ENCODE measurements at regions not wholly inside any gene's neighbourhood (a gene's known extent, or its start where the extent isn't known, plus 50 kb on each side); places are given as distances from the start of the nearest gene placed in this dataset.

DNA sequence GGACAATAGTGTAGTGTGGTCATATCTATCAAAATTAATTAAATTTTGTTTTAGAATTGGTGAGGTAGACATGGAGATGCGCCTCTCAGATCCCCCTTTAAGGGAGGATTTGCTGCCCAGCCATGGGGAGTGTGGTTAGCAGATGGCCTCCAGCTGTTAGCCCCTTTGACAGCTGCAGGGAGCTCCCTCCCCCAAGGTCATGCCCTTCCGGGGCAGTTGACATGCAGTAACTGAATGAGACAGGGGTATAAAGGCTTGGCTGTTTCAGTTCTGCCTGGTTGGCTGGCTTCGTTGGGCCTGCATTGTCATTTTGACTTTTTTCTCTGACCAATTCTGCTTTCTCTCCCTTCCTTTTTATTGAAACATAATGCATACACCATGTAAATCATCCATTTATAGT is 291.5 kb upstream of the SRRM4 start:
- no peak for DNase-seq (ENCODE audit: low read depth in 2 of 3, low spot score in 2 of 3)

DNA sequence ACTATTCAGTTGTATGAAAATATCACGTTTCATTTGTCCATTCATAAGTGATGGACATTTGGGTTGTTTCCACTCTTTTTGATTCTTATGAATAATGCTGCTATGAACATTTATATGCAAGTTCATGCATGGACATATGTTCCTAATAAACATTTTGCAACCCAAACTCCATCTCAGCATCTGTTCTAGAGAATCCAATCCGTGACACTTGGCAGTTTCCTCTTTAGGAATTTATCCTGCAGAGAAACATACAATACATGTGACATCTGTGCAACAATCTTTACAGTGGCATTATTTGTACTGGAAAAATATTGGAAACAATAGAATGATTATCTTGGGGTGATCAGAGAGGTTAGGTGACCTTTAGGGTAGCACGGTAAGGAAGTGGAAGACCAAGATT is 290.8 kb upstream of the SRRM4 start:
- no peak for DNase-seq (ENCODE audit: low read depth in 2 of 3, low spot score in 2 of 3)

DNA sequence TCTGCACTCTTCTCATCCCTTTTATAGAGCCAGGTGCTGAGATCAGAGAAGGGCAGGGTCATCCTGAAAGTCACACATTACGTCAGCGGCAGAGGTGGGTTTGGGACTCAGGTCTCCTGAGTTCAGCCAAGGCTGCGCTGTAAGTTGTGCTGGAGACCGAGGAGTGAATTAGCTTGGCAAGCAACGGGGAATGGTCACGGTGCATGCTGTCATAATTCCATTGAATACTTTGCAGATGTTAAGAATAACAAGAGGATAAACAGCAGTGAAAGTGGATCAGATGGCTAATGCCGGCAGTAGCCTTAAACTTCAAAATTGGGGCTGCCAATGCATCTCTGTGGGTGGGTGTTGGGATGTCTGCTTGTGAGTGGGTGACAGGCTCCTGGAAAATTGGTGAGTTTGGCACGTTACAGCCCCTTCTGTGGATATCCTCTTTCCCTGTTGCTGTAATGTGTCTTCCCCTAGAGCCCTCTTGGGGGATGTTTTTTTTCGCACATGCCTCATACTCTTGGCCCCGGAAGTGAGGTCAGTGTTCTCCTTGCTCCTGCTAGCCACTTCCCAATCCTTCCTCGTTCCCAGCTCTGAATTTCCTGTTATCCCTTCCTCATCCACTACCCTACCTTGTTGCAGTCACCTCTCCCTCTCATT is 287.1 kb upstream of the SRRM4 start:
- DNase-seq (ENCODE audit: low read depth in 2 of 3, low spot score in 2 of 3) = no peak

DNA sequence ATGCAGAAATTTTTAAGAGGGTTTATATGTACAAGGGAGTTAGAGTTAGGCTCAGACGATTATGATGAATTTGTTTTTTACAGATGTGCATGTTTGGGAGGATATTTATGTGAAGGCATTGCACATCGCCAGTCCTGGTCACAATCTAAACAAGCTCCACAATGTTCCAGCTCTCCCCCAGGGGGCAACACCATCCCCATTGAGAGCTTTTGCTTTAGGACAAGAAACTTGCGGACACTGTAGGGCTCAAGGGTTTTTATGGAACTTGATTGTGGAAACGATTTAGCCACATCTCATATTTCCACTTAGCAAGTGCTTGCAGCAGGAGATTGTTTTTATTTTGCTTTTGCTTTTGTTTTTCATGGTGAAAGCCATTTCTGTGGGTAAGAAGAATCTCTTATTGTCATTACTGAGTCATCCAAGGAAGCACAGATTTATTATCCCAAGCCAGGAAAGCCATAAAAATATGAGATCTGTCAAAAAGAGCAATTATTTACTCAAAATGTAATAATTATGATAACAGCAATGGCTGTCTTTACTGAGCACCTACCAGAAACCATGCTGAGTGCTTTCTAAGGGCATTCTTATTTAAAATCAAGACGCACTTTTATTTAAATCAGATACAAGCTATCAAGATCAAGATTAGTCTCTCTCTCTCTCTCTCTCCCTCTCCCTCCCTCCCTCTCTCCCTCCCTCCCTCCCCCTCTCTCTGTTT is 276.7 kb upstream of the SRRM4 start:
- no peak for DNase-seq (ENCODE audit: low read depth in 2 of 3, low spot score in 2 of 3)

DNA sequence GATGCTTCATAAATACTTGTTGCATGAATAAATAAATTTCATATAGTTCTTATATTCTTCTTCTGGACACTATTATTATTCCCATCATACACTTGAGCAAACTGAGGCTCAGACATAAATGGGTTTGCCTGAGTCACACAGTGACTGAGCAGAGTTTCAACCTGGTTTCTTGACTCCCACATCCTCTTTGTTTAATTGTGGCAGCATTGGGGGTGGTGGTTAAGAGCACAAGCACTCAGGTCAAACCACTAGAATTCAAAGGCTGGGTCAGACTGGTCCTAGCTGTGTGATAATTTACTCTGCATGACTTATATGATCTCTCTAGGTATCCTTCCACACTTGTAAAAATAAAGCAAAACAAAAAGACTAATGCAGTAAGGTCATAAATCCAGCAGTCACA is 274.9 kb upstream of the SRRM4 start:
- DNase-seq (ENCODE audit: low read depth in 2 of 3, low spot score in 2 of 3) = no peak

DNA sequence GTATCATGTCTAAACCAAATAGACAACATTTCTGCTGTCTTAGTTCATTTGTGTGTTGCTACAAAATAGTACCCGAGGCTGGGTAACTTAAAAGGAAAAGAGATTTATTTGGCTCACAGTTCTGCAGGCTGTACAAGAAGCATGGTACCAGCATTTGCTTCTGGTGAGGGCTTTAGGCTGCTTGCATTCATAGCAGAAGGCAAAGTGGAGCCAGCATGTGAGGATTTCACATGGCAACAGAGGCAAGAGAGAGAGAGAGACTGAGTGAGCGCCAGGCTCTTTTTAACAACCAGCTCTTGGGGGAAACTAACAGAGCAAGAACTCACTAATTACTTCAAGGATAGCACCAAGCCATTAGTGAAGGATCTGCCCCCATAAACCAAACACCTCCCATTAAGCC is 271.4 kb upstream of the SRRM4 start:
- no peak for DNase-seq (ENCODE audit: low read depth in 2 of 3, low spot score in 2 of 3)

DNA sequence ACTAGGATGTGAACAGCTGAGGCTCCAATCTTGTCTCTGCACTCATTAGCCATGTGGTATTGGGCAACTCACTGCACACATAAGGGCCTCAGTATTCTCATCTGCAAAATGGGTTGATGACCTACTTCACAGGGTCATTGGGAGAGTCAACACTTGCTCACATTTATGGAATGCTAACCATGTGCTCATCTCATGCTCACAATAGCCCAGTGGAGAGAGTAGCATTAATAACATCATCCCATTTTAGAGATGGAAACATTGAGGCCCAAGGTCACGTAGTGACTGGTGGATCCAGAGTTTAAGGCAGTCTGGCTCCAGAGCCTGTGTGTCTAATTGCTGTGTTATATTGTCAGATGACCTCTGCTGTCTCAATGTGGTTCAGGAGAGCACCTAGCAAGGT is 270.2 kb upstream of the SRRM4 start:
- DNase-seq (ENCODE audit: low read depth in 2 of 3, low spot score in 2 of 3) = no peak

DNA sequence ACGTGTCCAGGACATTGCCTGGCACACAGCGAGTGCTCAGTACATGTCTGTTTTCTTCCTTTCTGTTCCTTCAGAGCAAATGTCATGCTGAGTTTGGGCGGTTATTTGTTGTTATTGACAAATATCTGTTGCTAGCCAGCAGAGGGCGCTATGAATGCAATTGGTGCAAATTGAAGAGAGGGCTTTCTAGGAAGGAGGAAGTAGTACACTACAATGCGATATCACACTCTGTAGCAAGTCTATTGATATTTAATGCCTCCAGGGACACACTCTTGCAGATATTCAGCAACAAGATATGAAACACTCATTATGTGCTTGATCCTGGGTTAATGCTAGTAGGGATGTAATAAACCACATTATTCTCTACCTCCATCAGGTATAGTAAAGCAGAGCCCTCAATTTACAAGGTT is 267.3 kb upstream of the SRRM4 start:
- peak in 1 of 3 experiments; percentile 13 for DNase-seq (ENCODE audit: low read depth in 2 of 3, low spot score in 2 of 3)

DNA sequence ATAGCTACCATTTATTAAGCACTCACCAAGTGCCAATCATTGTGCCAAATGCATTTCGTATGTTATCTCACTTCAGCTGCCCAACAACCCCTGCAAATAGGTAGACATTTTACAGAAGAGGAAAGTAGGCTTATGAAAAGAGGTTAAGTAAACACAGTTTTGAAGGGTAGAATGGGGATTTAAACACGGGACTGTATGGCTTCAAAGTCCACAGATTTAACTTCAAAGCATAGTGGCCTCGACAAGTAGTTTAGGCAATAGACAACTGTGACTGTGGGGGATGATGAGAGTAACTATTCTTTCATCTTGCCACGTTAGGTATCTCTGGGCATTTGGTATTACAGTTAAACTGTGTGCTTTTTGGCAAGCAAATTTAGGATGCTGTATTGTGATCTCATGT is 266.8 kb upstream of the SRRM4 start:
- no peak for DNase-seq (ENCODE audit: low read depth in 2 of 3, low spot score in 2 of 3)

DNA sequence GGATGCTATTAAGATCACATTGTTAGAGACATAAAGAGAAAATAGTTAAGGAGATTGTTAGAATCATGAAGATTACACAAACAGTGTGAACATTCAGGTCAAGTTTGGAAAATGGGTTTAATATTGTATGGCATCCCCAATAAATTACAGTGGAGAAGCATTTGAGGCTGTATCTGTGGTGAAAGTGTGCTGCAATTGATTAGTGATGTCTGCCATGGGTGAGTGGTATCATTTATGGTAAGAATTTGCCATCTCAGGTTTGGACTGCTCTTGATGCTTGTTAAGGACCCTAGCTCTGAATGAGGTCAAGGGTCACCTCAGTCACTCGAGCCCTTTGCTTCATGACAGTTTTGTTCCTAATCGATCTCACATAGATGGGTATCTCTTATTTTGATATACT is 265.7 kb upstream of the SRRM4 start:
- DNase-seq (ENCODE audit: low read depth in 2 of 3, low spot score in 2 of 3) = no peak

DNA sequence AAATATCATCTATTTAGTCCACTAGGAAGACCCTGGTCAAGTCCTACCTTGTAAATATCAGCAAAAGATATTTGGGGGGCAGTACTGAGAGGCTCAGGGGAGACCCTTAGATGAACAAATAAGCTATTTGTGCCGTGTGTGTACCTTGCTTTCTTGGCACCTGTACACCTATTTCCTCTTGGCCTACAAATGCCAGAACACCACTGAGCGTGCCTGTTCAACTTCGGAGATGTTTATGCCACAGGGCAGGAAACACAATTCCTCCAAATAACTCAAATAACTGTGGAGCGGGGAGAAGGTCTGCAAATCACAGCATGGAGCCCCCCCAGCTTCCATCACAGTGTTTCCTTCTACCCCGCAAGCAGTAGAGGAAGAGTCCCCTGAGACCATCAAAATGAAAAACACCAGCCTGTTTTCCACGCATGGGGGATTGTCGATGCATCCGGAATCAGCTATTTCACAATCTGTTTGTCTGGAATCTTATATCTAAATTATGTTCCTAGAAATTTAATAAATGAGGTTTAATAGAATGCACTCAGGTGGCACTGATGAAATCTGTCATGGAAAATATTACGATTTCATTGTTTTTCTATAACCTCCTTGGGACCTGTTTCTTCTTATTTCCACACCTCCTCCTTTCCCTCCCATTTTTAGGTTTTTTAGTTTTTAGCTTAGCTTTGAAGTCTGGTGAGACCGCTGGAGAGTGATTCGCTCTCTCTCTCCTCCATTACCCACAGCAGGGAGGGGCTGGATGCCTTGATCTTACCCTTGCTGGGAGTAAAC is 254.0 kb upstream of the SRRM4 start:
- DNase-seq (ENCODE audit: low read depth in 2 of 3, low spot score in 2 of 3) = no peak

DNA sequence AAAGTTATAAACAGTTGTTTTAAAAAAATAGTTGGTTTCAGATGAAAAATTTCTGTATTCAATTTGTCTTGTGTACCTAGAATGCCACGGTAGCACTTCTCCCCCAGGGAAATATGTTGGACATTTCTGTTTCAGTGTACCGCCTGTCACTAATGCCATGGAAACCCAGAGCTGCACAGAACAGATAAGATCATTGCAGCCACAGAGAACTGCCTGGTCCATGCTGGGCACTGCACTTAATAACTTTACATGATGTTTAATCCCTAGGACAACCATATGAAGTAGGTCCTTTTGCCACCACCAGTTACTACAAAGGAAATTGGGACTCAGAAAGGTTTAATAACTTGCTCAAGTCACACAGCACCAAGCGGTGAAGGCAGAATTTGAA is 253.4 kb upstream of the SRRM4 start:
- DNase-seq (ENCODE audit: low read depth in 2 of 3, low spot score in 2 of 3) = no peak

DNA sequence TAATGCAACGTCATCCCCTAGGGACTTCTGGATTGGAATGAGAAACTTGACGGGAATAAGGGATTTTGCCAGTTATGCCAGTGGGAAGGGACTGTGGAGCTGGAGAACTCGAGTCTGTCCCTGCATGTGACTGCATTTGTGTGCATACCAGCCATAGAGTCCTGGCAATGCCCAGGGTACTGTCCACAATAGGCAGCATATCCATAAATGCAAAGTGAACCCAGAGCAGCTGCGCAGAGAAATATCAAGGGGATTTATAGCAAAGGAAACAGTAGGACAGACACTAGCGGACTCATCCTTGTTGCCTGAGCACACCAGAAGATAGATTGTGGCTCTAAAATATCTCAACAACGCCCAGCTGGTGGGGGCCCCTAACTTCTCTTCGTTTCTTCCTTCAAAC is 247.1 kb upstream of the SRRM4 start:
- no peak for DNase-seq (ENCODE audit: low read depth in 2 of 3, low spot score in 2 of 3)

DNA sequence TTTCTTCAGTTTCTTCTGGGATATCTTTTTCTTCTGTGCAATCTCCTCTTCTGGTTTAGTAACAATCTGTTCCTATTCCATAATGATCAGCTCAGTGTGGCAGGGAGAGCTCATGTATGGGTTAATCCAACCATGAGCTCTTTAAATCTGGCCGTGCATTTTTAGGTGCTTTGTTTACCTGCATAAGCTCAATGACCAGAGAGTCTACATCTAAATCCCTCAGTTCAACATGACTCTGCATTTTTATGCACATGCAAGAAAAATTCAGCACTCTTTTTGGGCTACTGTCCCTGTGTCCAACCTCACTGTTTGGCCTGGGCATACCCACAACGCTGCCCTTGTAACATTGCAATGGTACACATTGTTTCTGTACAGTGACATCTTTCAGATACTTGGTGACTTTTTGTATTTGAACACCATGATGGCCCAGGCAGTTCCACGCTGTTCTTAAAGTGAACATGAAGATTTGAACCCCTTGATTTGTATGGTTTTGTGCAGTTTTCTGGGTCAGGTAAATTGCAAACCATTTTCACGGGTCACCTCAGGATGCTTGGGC is 243.3 kb upstream of the SRRM4 start:
- DNase-seq (ENCODE audit: low read depth in 2 of 3, low spot score in 2 of 3) = no peak

DNA sequence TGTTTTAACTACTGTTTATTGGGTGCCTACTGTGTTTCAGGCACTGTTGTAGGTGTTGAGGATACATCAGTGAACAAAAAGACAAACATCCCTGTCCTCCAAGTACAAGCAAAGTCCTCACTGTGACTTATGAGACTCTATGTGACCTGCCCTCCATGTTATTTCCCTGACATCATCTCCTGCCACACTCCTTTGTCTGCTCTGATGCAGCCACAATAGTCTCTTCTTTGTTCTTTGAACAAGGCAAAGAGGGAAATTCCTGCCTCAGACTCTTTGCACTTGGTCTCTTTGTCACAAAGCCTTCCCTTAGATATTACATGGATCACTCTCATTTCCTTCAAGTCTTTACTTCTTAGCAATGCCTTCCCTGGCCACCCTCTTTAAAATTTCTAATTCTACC is 240.1 kb upstream of the SRRM4 start:
- DNase-seq (ENCODE audit: low read depth in 2 of 3, low spot score in 2 of 3) = no peak

DNA sequence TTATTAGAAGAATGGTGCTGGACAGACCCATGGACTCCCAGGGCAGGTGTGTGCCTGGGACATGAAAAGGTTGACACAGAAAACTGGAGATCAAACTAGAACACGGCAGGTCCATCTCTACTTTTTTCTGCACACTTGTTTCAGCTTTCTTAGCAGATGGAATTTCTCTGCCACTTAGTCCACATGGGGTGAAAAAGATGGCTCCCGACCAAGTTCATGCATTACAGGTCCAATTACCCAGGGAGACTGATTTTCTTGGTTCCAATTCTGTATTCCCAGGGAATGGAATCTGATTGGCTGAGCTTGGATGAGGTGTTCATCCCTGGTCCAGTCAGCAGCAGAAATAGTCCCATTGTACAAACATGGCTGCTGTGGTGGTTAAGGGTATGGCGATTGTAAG is 238.9 kb upstream of the SRRM4 start:
- DNase-seq (ENCODE audit: low read depth in 2 of 3, low spot score in 2 of 3) = no peak

DNA sequence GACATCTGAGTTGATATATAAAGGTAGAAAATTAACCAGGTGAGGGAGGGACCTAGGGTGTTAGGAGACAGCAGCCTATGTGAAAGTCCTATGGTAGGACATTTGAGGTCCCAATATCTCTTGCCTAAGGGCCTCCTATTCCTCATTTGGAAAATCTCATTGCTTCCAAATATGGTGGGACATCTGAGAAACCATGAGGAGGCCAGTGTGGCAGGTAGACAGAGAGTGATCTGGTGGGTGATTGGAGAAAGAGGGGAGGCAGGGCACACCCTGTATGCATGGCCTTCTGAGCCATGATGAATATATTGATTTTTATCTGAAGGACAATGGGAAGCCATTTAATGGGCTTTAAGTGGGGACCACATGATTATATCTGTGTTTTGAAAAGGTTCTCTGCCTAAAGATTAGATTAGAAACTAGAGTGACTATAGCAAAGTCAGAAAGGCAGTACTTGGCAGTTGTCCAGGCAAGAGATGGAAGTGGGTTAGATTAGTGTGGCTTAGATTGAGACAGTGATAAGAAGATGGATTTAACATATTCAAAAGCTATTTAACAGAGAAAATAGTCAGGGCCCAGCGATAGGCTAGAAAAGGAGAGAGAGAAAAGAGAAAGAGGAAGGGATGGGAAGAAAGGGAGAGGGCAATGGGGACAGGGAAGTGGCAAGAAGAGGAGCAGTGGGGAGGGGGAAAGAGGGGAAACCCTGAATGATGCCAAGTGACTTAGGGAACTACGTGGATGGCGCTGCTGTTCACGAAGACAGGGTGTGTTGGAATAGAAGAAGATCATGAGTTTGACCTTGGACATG is 237.2 kb upstream of the SRRM4 start:
- DNase-seq (ENCODE audit: low read depth in 2 of 3, low spot score in 2 of 3) = no peak

DNA sequence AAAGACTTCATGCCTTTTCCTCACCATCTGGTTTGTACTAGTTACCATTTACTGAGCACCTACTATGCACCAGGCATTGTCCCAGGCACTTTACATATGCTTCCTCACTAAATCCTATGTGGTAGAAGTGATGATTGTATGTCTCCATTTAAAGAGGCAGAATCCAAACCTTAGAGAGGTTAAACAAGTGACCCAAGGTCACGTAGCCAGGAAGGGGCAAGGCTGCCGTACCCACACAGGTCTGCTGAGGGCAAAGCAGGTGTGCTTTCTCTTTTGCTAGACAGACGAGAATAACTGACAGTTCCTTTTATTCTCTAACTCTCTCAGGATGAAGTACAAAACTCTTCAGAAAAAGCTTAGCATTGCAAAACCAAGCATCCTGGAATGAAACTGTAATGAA is 235.2 kb upstream of the SRRM4 start:
- DNase-seq (ENCODE audit: low read depth in 2 of 3, low spot score in 2 of 3) = no peak

DNA sequence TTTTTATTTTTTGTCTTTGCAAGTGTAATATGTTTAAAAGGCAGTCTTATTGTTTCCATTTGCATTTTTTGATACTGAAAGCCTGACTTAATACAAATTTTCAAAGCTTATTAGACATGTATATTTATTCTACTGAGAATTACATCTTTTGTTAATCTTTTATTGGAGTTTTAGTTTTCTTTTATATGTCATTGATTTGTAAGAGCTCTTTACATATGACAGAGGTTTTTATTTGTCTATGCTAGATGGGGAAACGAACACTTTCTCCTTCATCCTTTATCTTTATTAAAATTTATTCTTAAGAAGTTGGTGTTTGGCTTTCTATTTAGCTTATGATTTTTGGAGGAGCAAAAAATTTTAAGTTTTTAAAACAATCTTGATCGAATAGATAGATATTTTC is 234.4 kb upstream of the SRRM4 start:
- DNase-seq (ENCODE audit: low read depth in 2 of 3, low spot score in 2 of 3) = no peak

DNA sequence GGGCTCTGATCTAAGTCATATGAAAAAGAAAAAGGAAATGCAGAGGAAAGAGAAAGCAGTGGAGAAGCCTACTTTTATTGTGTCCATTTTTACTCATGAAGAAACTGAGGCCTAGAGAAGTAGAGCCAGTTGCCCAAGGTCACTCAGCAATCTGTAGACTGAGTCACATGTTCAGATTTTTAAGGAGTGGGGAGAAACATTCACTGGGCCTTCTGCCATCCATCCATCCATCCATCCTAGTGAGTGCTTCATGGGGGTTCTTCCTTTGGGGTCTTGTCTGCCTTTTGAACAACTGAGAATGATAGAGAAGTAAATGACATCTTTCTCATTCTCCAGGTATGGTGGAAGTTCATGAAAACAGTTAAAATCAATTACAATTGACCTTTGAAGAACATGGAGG is 233.6 kb upstream of the SRRM4 start:
- DNase-seq (ENCODE audit: low read depth in 2 of 3, low spot score in 2 of 3) = no peak
